ENCODE measurements at regions not wholly inside any gene's neighbourhood (a gene's known extent, or its start where the extent isn't known, plus 50 kb on each side); places are given as distances from the start of the nearest gene placed in this dataset.

DNA sequence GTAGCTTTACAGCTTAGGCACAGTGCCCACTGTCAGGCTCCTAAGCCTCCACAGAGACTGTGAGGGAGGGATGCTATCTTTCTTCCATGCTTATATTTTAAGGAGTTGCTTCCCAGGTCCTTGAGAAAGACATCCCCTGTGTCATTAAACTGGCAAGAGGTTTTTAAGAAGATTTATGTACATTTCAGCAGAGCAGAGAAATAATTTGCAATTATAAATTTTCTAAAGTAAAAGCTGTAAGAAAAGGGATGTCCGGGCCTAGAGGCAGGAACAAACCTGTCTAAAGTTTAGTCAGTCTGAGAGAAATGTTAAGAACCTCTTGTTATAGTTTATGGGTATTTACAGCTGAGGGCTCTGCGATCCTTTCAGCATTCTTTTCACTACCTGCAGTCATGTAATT lies 716.1 kb downstream of the SLC16A7 start:
- H2BK15ac ChIP-seq (ENCODE audit: low read depth, poor library complexity, severe bottlenecking): no peak overlapping the region
- no peak overlapping the region for H2AFZ ChIP-seq (ENCODE audit: low read depth, low read length)
- no peak overlapping the region for H4K8ac ChIP-seq (ENCODE audit: low read length)
- WGBS: 82% methylated on average over 1 of the region's 2 CpGs
- no peak overlapping the region for H2BK12ac ChIP-seq (ENCODE audit: low read length in 2 of 2)
- H2BK120ac ChIP-seq (ENCODE audit: low read depth, low read length): no peak overlapping the region
- no peak overlapping the region for H3K4me3 ChIP-seq (ENCODE audit: insufficient read depth in 1 of 2, low read depth in 1 of 2, low read length in 2 of 2)
- no peak overlapping the region for H3K9ac ChIP-seq (ENCODE audit: low read length)
- no peak overlapping the region for H2AK5ac ChIP-seq (ENCODE audit: low read length, severe bottlenecking)
- H3K4ac ChIP-seq (ENCODE audit: low read depth in 1 of 2, low read length in 2 of 2): no peak overlapping the region
- no peaks in the 10 kb centered on the region for H3K9me3 ChIP-seq (ENCODE audit: control insufficient read depth, low read length)
- no peaks in the 10 kb centered on the region for H3K4me1 ChIP-seq (ENCODE audit: control insufficient read depth, insufficient read depth, low read depth, low read length)
- DNase-seq: no peak
- no peak overlapping the region for H3K4me2 ChIP-seq (ENCODE audit: low read length, poor library complexity, severe bottlenecking)
- no peak overlapping the region for H3K14ac ChIP-seq (ENCODE audit: low read length in 2 of 2)
- no peaks in the 10 kb centered on the region for H3K79me1 ChIP-seq (replicated peaks; ENCODE audit: low read length, poor library complexity, severe bottlenecking)
- no peak overlapping the region for H3K18ac ChIP-seq (ENCODE audit: low read depth in 1 of 2, low read length in 2 of 2)
- no peak overlapping the region for H3K23ac ChIP-seq (ENCODE audit: low read length in 2 of 2)
- no peaks in the 10 kb centered on the region for H3K36me3 ChIP-seq (ENCODE audit: control insufficient read depth in 1 of 2, insufficient read depth in 2 of 2, low read depth in 1 of 2, low read length in 2 of 2)
- H4K91ac ChIP-seq (ENCODE audit: low read length): no peak overlapping the region
- H2BK5ac ChIP-seq (ENCODE audit: low read depth, low read length, poor library complexity, severe bottlenecking): no peak overlapping the region
- H3K27me3 ChIP-seq (ENCODE audit: control insufficient read depth in 1 of 2, insufficient read depth in 1 of 2, low read length in 2 of 2): no peaks in the 10 kb centered on the region
- no peak overlapping the region for H3K27ac ChIP-seq (ENCODE audit: low read length, poor library complexity, severe bottlenecking)

DNA sequence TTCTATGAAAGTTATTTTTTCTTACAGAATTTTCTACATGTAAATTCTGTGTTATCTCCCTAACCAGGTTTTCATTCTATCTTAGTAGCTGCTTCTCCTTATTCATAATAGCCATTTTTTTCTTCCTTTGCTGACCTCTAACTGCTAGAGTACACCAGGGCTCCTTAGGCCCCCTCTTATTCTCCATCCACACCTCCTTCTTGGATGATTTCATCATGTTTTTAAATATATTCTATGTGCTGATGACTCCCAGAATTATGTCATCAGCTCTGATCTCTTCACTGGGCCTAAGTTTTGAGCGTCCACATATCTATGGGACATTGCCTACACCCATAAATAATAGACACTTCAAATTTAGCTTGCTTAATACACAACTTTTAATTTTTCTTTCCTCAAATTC lies 721.5 kb downstream of the SLC16A7 start:
- Histone ChIP-seq H3K4me3 (ENCODE audit: insufficient read depth in 1 of 2, low read depth in 1 of 2, low read length in 2 of 2) (no peak overlapping the region), H3K18ac (ENCODE audit: low read depth in 1 of 2, low read length in 2 of 2) (no peak overlapping the region), H3K9ac (ENCODE audit: low read length) (no peak overlapping the region), H3K23ac (ENCODE audit: low read length in 2 of 2) (no peak overlapping the region), H4K91ac (ENCODE audit: low read length) (no peak overlapping the region), H4K8ac (ENCODE audit: low read length) (no peak overlapping the region), H2BK12ac (ENCODE audit: low read length in 2 of 2) (no peak overlapping the region), H3K4me1 (ENCODE audit: control insufficient read depth, insufficient read depth, low read depth, low read length) (no peaks in the 10 kb centered on the region), H3K27me3 (ENCODE audit: control insufficient read depth in 1 of 2, insufficient read depth in 1 of 2, low read length in 2 of 2) (no peaks in the 10 kb centered on the region), H3K36me3 (ENCODE audit: control insufficient read depth in 1 of 2, insufficient read depth in 2 of 2, low read depth in 1 of 2, low read length in 2 of 2) (no peaks in the 10 kb centered on the region), H2BK5ac (ENCODE audit: low read depth, low read length, poor library complexity, severe bottlenecking) (no peak overlapping the region), H3K4ac (ENCODE audit: low read depth in 1 of 2, low read length in 2 of 2) (no peak overlapping the region), H2BK120ac (ENCODE audit: low read depth, low read length) (no peak overlapping the region), H2BK15ac (ENCODE audit: low read depth, poor library complexity, severe bottlenecking) (no peak overlapping the region), H3K79me1 (replicated peaks; ENCODE audit: low read length, poor library complexity, severe bottlenecking) (no peaks in the 10 kb centered on the region), H2AFZ (ENCODE audit: low read depth, low read length) (no peak overlapping the region), H3K9me3 (ENCODE audit: control insufficient read depth, low read length) (no peaks in the 10 kb centered on the region), H3K4me2 (ENCODE audit: low read length, poor library complexity, severe bottlenecking) (no peak overlapping the region), H2AK5ac (ENCODE audit: low read length, severe bottlenecking) (no peak overlapping the region), H3K27ac (ENCODE audit: low read length, poor library complexity, severe bottlenecking) (no peak overlapping the region), H3K14ac (ENCODE audit: low read length in 2 of 2) (no peak overlapping the region)
- no peak for DNase-seq
- WGBS: 92% methylated on average over 1 of the region's 1 CpG

DNA sequence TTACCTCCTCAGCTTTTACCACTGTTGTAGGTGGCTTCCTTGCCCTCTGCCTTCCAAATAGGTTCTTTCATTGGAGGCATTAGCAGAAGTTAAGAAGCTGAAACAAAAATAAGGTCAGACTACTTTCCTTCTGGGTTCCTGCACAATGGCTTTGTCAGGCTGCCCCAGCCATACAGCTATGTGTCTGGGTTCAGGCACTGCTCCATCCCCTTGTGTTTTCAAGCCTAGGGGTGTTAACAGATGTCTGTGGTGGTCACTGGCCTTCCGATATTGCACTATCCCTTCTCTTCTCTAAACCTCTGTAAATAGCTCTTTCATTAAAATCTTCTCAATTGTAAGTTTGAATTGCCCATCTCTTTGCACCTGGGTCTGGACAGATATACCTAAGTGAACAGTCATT lies 728.9 kb downstream of the SLC16A7 start:
- Histone ChIP-seq H3K9me3 (ENCODE audit: control insufficient read depth, low read length) (no peaks in the 10 kb centered on the region), H2BK5ac (ENCODE audit: low read depth, low read length, poor library complexity, severe bottlenecking) (no peak overlapping the region), H3K9ac (ENCODE audit: low read length) (no peak overlapping the region), H3K23ac (ENCODE audit: low read length in 2 of 2) (no peak overlapping the region), H2AFZ (ENCODE audit: low read depth, low read length) (no peak overlapping the region), H2BK15ac (ENCODE audit: low read depth, poor library complexity, severe bottlenecking) (no peak overlapping the region), H3K79me1 (replicated peaks; ENCODE audit: low read length, poor library complexity, severe bottlenecking) (no peaks in the 10 kb centered on the region), H3K4me2 (ENCODE audit: low read length, poor library complexity, severe bottlenecking) (no peak overlapping the region), H2BK120ac (ENCODE audit: low read depth, low read length) (no peak overlapping the region), H3K36me3 (ENCODE audit: control insufficient read depth in 1 of 2, insufficient read depth in 2 of 2, low read depth in 1 of 2, low read length in 2 of 2) (no peaks in the 10 kb centered on the region), H2BK12ac (ENCODE audit: low read length in 2 of 2) (no peak overlapping the region), H4K91ac (ENCODE audit: low read length) (no peak overlapping the region), H2AK5ac (ENCODE audit: low read length, severe bottlenecking) (no peak overlapping the region), H3K27ac (ENCODE audit: low read length, poor library complexity, severe bottlenecking) (no peak overlapping the region), H3K4me3 (ENCODE audit: insufficient read depth in 1 of 2, low read depth in 1 of 2, low read length in 2 of 2) (no peak overlapping the region), H4K8ac (ENCODE audit: low read length) (no peak overlapping the region), H3K14ac (ENCODE audit: low read length in 2 of 2) (no peak overlapping the region), H3K18ac (ENCODE audit: low read depth in 1 of 2, low read length in 2 of 2) (no peak overlapping the region), H3K27me3 (ENCODE audit: control insufficient read depth in 1 of 2, insufficient read depth in 1 of 2, low read length in 2 of 2) (no peaks in the 10 kb centered on the region), H3K4me1 (ENCODE audit: control insufficient read depth, insufficient read depth, low read depth, low read length) (no peaks in the 10 kb centered on the region), H3K4ac (ENCODE audit: low read depth in 1 of 2, low read length in 2 of 2) (no peak overlapping the region)
- WGBS: 100% methylated on average over 1 of the region's 1 CpG
- DNase-seq: no peak

DNA sequence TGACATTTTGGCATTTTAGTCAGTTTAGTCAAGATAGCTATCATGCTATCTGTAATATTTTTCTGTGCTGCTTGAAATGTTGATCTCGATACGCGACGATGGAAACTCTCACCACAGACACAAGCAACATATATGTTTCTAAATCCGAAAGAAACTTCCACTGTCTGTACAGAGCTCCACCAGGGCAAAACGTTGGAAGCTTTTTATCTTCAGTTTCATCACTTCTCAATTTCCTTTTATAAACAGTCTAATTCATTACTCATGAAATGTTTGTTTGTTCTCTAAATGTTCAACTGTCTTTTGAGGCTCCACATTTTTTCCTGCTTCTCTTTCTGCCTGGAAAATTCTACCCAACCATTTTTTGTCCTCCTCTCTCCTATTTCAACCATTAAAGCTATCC lies 737.6 kb downstream of the SLC16A7 start:
- no peak overlapping the region for H3K27ac ChIP-seq (ENCODE audit: low read length, poor library complexity, severe bottlenecking)
- H3K79me1 ChIP-seq (replicated peaks; ENCODE audit: low read length, poor library complexity, severe bottlenecking): no peaks in the 10 kb centered on the region
- no peak overlapping the region for H2AFZ ChIP-seq (ENCODE audit: low read depth, low read length)
- no peak overlapping the region for H3K4ac ChIP-seq (ENCODE audit: low read depth in 1 of 2, low read length in 2 of 2)
- no peaks in the 10 kb centered on the region for H3K27me3 ChIP-seq (ENCODE audit: control insufficient read depth in 1 of 2, insufficient read depth in 1 of 2, low read length in 2 of 2)
- H3K9ac ChIP-seq (ENCODE audit: low read length): no peak overlapping the region
- no peak overlapping the region for H3K4me2 ChIP-seq (ENCODE audit: low read length, poor library complexity, severe bottlenecking)
- no peak overlapping the region for H3K18ac ChIP-seq (ENCODE audit: low read depth in 1 of 2, low read length in 2 of 2)
- H2BK5ac ChIP-seq (ENCODE audit: low read depth, low read length, poor library complexity, severe bottlenecking): no peak overlapping the region
- DNase-seq: peak; percentile 69
- no peak overlapping the region for H3K23ac ChIP-seq (ENCODE audit: low read length in 2 of 2)
- H3K9me3 ChIP-seq (ENCODE audit: control insufficient read depth, low read length): no peaks in the 10 kb centered on the region
- 33% methylated on average over 5 of the region's 6 CpGs for whole genome bisulfite sequencing
- H3K4me3 ChIP-seq (ENCODE audit: insufficient read depth in 1 of 2, low read depth in 1 of 2, low read length in 2 of 2): no peak overlapping the region
- no peak overlapping the region for H3K14ac ChIP-seq (ENCODE audit: low read length in 2 of 2)
- no peak overlapping the region for H2AK5ac ChIP-seq (ENCODE audit: low read length, severe bottlenecking)
- H3K36me3 ChIP-seq (ENCODE audit: control insufficient read depth in 1 of 2, insufficient read depth in 2 of 2, low read depth in 1 of 2, low read length in 2 of 2): no peaks in the 10 kb centered on the region
- no peaks in the 10 kb centered on the region for H3K4me1 ChIP-seq (ENCODE audit: control insufficient read depth, insufficient read depth, low read depth, low read length)
- no peak overlapping the region for H2BK120ac ChIP-seq (ENCODE audit: low read depth, low read length)
- no peak overlapping the region for H2BK12ac ChIP-seq (ENCODE audit: low read length in 2 of 2)
- no peak overlapping the region for H4K8ac ChIP-seq (ENCODE audit: low read length)
- no peak overlapping the region for H4K91ac ChIP-seq (ENCODE audit: low read length)
- no peak overlapping the region for H2BK15ac ChIP-seq (ENCODE audit: low read depth, poor library complexity, severe bottlenecking)

All from mesenchymal stem cell (in vitro differentiated cells and primary cell).